ENCODE measurements at regions not wholly inside any gene's neighbourhood (a gene's known extent, or its start where the extent isn't known, plus 50 kb on each side); places are given as distances from the start of the nearest gene placed in this dataset.

GRCh38 chr12:88870000-88870737 lies 289.9 kb upstream of the KITLG start:
- POLR2A ChIA-PET (ENCODE audit: low non-redundant PET) = no interaction called here
- CTCF ChIA-PET = no interaction called here
- TF ChIP-seq, protein P1, sequence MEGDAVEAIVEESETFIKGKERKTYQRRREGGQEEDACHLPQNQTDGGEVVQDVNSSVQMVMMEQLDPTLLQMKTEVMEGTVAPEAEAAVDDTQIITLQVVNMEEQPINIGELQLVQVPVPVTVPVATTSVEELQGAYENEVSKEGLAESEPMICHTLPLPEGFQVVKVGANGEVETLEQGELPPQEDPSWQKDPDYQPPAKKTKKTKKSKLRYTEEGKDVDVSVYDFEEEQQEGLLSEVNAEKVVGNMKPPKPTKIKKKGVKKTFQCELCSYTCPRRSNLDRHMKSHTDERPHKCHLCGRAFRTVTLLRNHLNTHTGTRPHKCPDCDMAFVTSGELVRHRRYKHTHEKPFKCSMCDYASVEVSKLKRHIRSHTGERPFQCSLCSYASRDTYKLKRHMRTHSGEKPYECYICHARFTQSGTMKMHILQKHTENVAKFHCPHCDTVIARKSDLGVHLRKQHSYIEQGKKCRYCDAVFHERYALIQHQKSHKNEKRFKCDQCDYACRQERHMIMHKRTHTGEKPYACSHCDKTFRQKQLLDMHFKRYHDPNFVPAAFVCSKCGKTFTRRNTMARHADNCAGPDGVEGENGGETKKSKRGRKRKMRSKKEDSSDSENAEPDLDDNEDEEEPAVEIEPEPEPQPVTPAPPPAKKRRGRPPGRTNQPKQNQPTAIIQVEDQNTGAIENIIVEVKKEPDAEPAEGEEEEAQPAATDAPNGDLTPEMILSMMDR (conservative IDR thresholded peaks at IDR 0.05; ENCODE audit: low read depth) = no peak
- no peak overlapping the region for H3K27ac ChIP-seq
- DNase-seq (ENCODE audit: low spot score) = no peak

DNA sequence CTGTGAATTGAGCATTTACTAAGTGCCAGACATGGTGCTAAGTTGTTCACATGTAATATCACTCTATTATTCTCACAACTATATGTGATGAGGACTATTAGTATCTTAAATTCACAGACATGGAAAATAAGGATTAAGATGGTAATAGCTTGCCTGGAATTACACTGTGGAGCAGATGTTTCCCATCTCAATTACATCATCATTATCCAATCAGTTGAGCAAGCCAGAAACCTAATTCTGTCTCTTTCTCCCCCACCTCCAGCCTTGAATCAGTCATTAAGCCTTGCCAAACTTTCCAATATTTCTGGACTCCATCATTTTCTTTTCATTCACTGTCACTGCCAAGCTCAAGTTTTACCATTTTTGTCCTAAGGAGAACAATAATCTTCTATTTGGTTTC lies 287.8 kb upstream of the KITLG start:
- DNase-seq (ENCODE audit: low spot score) = no peak
- TF ChIP-seq, protein P1 (conservative IDR thresholded peaks at IDR 0.05; ENCODE audit: low read depth) = no peak
- ChIA-PET CTCF (no interaction called here), POLR2A (ENCODE audit: low non-redundant PET) (no interaction called here)
- H3K27ac ChIP-seq = no peak overlapping the region

- ChIA-PET POLR2A (ENCODE audit: low non-redundant PET) (no interaction called here), CTCF (no interaction called here)
- no peak for DNase-seq (ENCODE audit: low spot score)
- no peak overlapping the region for H3K27ac ChIP-seq
- TF ChIP-seq, protein P1 (conservative IDR thresholded peaks at IDR 0.05; ENCODE audit: low read depth) = no peak
Observed at GRCh38 chr12:88867510-88867909, 287.2 kb upstream of the KITLG start.

- ChIA-PET CTCF (no interaction called here), POLR2A (ENCODE audit: low non-redundant PET) (no interaction called here)
- TF ChIP-seq, protein P1 (conservative IDR thresholded peaks at IDR 0.05; ENCODE audit: low read depth) = no peak
- DNase-seq (ENCODE audit: low spot score) = no peak
- no peak overlapping the region for H3K27ac ChIP-seq
Observed at GRCh38 chr12:88866881-88867280, 286.6 kb upstream of the KITLG start.

GRCh38 chr12:88865537-88865936 lies 285.3 kb upstream of the KITLG start:
- peak; percentile 41 for DNase-seq (ENCODE audit: low spot score)
- TF ChIP-seq, protein P1 (conservative IDR thresholded peaks at IDR 0.05; ENCODE audit: low read depth) = no peak
- H3K27ac ChIP-seq = no peak overlapping the region
- POLR2A ChIA-PET (ENCODE audit: low non-redundant PET) = no interaction called here
- CTCF ChIA-PET = interaction anchor here (0.6 to 0.7 kb wide), 2 partner anchors 566 to 1263 kb away, joined by 3 to 4 read pairs; no protein-coding TSS in a partner anchor

- no peak for DNase-seq (ENCODE audit: low spot score)
Observed at GRCh38 chr12:88860851-88861250, 280.6 kb upstream of the KITLG start.

More at GRCh38 chr12:88860851-88861250, 280.6 kb upstream of the KITLG start:
- H3K27ac ChIP-seq = no peak overlapping the region
- POLR2A ChIA-PET (ENCODE audit: low non-redundant PET) = no interaction called here
- CTCF ChIA-PET = no interaction called here
- TF ChIP-seq, protein P1 (conservative IDR thresholded peaks at IDR 0.05; ENCODE audit: low read depth) = no peak
